HT-29 (cell line): ENCODE measurements at regions not wholly inside any gene's neighbourhood (a gene's known extent, or its start where the extent isn't known, plus 50 kb on each side); places are given as distances from the start of the nearest gene placed in this dataset.
"Not testable (repeated sequence)": the region's sequence is repeated elsewhere in the genome, so short reads cannot be mapped to it uniquely, and the experiment has no call there.

Experiments
- DNase-seq: peaks from one replicate; pipeline ENCODE4 v3.0.0-alpha.2; 2015; ENCODE audit warnings: low spot score

DNA sequence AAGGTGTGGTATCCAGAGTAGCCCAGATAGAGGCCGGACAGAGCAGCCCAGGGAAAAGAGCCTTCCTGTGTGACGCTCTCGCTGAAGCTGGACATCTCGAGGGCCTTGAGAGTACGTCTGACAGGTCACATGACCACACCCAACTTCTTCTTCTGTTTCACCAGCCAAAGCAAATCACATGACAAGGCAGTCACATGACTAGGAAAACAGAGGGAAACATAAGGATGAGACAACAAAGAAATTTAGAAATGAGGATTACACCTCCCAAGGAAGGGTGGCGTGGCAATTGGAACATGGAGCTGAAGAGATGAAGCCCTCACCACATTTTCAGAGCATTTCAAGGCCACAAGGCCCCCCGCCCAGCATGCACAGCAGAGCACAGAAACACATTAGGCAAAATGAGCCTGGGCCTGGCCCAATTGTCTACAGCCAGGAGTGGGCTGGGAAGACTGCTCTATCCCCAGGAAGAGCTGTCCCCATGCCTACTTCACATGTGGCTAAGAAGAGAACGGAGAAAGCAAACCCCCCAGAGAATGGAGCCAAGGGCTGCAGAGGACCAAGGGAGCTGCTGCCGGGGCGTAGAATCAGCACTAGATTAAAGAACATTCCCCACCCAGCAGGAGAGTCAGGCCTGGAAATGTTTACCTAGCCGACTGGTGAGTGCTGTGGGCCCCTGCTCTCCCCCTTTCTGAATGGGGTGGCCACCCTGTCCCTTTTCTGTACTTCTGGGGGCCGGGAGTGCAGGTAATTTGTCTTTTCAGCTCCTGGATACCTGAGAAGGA is 305.1 kb downstream of the NPHP4 start:
- DNase-seq = no peak

DNA sequence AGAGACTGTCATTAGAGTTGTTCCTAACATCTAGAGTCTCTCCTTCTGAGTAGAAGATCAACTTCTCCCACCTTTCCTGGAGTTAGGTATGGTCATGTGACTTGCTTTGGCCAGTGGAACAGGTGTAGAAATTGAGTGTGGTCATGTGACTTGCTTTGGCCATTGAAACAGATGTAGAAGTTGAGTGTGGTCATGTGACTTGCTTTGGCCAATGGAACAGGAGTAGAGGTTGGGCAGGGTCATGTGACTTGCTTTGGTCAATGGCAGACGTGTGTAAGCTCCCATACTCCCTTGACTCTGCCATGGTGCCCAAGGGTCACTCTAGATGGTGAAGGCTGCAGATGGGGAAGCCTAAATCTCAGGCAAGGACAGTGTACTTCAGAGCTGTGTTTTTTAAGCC is 306.0 kb downstream of the NPHP4 start:
- no peak for DNase-seq

DNA sequence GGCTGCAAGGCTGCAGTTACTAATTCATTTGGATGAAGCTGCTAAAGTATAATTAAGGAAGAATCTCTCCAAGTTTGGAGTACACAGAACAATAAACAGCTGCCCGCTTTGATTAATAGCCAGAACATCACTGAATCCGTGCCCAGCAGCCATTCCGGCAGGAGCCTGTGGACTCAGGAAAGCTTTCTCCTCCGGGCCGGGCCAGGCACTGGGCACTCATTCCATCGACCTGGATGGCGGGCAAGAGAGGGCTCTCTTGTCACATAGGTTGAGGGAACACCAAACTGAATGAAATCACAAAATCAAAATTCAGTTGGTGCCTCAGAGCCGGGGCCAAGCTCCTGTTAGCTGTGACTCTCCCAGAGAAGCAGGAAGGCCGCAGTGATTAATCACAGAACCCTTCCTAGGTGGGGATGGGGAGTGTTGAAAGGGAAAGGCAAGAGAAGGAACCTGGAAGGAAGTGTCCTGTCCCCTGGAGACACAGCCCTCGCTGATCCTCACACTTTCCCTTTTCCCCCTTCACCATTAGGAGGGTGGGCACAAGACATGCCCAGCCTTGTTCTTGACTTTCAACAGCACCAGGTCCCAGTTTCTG is 306.7 kb downstream of the NPHP4 start:
- DNase-seq = no peak

DNA sequence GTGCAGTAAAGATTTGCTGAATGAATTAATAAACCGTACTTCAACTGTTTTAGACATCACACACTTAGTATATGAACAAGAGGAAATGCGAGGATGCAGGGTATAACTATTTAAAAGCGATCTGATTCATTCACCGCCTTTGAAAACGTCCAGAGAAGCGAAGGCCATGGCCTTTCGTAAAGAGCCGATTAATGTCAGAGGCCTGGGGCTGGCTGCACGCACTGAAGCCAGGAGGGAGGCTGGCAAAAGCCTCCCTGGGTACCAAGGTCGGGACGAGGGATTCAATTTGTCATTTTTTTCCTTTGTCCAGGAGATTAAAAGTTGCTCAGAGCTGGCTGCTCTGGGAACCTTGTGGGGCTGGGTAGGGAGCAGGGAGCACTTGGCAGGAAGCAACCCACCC is 307.4 kb downstream of the NPHP4 start:
- DNase-seq = no peak

DNA sequence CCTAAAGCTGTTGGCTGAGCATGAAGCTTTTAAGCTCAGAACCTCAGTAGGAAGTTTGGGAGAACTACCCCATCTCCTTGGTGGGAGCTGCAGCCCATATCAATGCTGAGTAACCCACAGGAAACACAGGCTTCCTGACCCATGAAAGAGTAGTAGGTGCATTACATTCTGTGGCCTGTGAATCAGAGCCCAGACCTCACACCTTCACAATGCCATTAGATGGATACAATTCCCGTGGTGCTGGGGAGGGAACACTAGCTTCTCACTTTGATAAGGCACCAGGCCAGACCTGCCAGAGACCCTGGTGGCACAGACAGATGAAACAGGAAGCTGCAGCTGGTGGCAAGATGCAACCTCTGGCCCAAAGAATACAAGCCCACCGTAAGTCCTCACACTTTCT is 308.8 kb downstream of the NPHP4 start:
- DNase-seq = no peak

DNA sequence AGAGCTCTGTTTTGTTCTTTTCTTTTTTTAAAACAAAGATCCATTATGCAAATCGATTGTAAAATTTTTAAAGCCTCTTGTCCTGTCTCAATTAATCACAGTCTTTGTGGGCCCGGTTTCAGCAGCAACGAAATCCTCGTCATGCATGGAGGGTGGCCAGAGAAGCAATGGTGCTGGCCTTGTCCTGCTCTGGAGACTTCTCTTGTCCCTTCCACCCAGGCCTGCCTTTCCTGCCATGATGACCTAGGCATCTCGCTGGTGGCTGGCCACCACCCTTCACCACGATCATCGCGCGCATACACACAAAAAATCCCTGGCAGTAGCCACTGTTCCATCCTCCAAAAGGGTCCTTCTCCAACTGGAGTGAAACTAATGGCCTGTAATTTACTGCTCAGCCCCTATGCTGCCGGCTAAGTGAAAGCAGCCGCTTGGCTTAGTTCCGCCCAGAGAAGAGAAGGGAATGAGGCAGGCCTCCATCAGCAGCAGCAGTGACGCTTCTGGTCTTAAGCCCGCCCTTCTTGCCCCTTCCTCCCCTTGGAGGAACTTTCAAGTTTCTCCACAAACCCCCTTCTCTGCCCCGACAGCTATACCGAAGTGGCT is 309.5 kb downstream of the NPHP4 start:
- DNase-seq = no peak

DNA sequence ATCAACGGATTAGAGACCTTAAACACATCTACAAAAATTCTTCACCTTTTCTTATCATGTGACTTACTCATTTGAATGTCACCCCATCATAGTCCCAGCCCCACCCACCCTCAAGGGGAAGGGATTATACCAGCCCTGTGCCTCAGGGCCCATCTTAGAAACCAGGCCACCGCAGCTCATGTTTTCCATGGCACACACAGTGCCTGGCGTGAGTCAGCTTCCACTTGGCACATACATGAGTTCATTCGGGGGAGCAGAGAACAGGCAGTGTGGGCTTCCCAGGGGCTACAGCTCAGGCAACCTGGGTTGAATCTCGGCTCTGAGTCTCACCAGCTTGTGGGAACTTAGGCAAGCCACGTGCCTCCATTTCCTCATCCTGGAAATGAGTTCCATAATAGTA is 310.6 kb downstream of the NPHP4 start:
- DNase-seq = no peak

DNA sequence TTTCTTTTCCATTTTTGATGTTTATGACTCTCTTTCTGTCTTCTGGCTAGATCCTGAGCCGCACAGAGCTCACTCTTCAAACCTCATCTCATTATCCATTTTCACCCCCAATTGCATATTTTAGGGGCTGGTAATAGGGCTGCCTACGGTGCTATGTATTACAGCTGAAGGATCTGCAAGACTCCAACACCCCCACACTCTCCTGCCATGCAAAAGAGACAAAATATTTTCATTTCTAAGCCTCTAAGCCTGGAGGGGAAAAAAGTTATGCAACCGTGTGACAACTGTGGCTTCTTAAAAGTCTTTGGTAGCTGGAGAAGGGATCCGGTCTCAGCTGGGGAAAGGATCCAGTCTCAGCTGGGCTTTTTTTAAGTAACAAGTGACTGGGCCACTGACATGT is 311.6 kb downstream of the NPHP4 start:
- no peak for DNase-seq

DNA sequence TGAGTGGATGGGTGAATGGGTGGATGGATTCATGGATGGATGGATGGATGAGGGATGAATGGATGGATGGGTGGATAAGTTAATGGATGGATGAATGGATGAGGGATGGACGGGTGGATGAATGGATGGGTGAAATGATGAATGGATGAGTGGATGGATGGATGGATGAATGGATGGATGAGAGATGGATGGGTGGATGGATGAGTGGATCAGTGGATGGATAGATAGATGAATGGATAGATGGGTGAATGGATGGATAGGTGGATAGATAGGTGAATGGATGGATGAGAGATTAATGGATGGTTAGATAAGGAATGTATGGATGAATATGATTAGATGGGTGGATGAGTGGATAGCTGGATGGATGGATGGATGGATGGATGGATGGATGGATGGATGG is 313.5 kb downstream of the NPHP4 start:
- no peak for DNase-seq

DNA sequence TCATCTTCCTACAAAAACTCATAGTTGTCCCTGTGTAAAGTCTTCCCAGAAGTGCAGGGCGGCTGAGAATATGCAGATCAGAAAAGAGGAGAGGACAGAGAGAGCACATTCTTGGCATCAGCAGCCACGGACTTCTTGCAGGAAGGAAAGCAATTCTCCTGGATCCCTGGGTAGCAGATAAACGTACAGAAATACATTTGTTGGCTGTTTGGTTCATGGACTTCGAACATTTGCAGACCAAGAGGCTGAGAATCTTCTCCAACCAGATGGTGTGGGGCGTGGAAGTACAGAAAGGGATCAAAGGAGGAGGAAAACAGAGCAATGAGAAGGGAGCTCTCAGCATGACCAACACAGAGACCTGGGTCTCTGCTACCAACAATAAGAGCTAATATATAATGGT is 319.9 kb downstream of the NPHP4 start:
- not testable (repeated sequence) for DNase-seq

DNA sequence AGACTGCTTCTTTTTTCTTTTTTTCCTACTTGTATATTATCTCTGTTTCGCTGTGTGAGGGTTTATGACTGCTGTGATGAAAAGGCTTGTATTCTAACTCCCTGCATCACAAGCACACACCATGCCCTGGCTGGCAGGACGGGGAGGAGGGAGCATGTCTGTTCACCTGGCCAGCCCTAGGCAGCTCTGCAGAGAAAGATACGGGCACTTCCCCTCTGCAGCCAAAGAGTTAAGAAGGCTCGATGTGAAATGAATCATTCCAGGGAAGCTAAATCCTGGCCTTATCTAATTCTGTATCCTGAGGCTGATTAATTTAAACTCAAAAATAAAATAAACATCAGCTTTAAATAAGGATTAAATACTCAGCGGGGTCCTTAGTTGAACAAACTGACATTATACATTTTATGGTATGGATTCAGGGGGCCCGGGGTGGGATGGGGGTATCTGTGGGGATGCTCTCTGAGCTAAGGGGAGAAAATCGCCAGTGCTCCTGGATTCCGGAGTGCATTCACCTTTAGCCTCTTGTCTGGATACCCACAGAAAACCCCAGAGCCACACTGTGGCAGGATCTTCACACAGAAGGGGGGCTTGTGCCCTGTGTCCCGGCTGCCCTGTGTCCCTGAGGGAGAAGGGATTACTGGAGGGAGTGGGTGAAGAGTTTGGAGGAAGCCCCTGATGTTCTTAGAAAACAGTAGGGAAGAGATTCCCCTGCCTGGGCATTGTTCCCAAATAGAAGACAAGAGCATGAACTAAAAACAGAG is 321.5 kb downstream of the NPHP4 start:
- DNase-seq = no peak

DNA sequence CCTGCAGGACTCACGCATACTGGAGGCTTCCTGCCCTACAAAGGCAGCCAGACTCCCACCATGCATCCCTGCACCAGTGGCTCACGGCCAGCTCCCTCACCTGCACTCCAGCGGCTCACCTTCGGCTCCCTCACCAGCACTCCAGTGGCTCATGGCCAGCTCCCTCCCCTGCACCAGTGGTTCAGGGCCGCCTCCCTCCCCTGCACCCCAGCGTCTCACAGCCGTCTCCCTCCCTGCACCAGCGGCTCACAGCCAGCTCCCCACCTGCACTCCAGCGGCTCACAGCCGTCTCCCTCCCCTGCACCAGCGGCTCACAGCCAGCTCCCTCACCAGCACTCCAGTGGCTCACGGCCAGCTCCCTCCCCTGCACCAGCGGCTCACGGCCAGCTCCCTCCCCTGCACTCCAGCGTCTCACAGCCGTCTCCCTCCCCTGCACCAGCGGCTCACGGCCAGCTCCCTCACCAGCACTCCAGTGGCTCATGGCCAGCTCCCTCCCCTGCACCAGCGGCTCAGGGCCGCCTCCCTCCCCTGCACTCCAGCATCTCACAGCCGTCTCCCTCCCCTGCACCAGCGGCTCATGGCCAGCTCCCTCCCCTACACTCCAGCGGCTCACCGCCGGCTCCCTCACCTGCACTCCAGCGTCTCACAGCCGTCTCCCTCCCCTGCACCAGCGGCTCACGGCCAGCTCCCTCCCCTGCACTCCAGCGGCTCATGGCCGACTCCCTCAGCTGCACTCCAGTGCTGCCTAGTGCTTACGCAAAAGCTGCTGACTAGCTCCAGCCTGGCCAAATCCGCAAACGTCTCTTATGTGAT is 324.5 kb downstream of the NPHP4 start:
- DNase-seq = no peak

DNA sequence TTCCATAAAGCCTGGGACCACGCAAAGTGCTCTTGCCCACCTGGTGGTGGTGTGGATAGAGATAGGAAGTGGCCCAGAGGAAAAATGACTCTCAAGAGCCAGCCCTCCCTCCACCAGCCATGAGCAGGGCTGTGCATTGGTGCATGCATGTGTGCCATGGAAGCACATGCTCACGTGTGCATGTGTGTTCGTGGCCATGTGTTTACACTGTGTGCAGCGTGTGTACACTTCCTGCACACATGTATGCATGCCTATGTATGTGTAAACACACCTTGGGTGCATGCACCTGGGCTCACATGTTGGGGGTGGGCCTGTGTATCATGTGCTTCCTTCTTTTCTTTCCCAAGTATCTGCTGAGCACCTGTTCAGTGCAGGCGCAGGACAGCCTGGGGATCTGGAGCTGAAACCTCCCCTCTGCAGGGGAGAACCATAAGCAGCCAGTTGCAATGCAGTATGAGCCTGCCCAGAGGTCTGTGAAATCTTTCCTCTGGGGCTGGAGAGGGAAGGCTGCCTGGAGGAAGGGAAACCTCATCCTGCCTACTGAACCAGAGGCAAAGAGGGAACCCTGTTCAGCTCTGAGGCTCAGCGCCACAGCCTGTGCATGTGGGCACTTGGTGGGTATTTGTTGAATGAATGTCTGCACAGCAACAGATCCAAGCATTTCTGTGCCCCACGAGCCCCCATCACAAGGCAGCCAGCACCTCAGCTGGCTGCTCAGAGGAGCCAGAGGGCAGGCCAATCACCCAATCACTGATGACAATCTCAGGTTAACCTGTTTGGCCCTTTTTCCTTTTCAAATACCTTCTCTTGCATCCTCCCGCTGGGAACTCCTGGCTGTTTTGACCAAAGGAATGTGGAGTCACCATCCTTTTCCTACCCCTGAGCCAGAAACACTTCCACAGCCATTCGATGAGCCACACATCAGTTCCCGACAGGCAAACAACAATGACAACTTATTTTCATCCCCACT is 327.0 kb downstream of the NPHP4 start:
- DNase-seq = no peak

DNA sequence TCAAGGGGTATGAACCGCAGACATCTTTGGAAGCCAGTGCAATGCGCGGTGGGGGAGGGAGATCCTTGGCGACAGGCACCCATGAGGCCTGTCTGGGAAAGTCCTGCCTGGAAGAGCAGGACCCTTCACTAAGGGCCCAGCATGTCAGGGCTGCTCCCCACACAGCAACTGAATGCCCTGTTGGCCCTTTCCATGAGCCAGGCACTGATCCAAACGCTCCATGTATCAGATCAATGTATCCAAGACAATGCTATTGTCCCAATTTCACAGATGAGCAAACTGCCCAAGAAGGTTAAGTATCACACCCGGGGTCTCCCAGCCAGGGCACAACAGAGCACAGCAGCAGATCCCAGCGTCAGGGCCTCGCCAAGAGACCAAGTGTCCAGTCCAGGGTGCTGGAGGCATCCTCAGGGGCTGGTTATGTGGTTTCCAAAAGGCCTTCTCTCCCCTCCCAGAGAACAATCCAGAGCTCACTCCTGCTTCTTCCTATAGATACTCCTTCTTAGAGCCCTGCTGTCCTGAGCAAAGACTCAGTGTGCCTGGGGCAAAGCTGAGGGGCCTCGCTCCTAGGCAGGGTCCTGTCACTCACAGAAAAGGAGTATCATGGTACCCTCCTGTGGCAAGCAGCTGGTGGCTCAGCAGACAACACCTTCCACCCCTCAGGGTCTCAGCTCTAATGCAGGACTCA is 328.0 kb downstream of the NPHP4 start:
- DNase-seq = no peak

DNA sequence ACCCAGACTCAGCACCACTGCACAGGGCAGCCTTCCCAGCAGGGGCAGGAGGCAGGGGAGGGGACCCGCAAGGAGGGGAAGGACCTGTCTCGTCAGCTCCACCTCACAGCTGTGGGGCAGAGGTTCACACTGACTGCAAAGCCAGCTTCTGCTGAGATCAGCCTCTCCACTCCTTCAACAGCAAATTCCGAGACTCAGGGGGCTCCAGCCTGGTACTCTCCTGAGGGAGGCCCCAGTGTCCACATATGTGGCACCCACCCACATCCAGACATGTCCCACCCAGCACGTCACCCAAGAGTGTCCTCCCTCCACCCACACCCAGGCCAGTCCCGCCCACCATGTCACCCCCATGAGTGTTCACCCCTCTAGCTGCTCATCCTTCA is 329.5 kb downstream of the NPHP4 start:
- DNase-seq = no peak

DNA sequence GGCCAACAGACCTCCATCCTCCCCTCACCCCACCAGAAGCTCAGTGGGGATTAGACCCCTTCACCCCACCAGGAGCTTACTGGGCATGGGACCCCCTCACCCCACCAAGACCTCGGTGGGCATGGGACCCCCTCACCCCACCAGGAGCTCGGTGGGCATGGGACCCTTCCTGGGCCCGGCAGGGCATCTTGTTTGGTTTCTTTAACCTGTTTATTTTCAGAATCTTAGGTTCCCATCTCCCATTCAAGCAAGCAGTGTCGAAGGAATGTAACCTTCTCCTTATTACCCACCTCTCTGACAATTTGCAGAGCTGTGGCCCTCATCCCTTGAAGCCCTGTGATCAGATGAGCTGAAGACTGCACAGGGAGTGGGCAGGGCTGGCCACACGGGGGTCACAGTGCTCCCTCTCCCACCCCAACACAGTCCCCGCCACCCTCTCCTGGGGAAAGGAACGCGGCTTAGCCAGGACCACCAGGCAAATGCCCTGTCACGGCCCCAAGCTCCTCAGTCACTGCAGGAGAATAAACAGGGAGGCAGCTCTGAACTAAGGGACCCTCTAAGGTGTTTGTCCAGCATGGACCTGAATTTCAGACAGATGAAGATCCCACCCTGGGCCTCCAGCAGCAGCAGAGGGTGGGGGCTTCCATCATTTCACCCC is 330.0 kb downstream of the NPHP4 start:
- no peak for DNase-seq

DNA sequence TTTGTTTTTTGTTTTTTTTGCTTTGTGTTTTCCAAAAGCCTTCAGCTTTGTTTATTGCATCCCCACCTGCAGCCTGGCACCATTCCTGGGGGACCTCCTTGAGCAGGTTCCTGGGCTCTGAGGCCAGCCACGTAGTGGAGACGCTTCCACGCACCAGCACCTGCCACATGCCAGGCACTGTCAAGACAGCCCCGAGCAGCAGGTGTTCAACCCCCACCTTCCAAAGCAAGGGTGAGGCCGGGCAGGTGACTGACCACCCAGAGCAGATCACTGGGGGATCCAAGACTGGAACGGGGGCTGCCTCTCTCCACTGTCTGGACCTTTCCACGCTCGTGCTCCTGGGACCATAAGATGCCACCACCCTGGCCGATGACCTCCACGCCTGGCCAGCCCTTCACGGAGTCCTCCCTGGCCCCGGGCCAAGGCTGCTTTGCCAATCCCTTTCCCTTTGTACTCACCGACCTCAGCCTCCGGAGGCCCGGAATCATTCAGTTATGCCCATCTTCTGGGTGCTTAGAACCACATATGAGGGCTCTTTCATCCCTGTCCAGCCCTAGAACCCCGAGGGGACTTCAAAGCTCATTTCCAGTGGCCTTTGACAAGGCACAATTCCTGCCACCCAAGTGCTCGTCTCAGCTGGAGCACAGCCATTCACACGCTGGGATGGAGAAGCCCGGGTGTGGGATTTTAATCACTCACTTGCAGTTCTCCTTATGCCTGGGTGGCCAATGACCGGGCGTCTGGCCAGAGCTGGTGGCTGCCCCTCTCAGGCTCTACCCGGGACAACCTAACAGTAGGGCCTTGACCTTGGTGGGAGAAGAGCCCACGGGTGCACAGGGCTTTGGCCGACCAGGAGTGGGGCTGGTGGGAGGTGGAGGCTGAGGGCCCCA is 330.8 kb downstream of the NPHP4 start:
- DNase-seq = no peak
